Cardiac fibroblast (primary cell): ENCODE measurements at regions not wholly inside any gene's neighbourhood (a gene's known extent, or its start where the extent isn't known, plus 50 kb on each side); places are given as distances from the start of the nearest gene placed in this dataset.
A peak's percentile ranks its signal among the peaks of the same experiment; 100 is the strongest.
"Not testable (repeated sequence)": the region's sequence is repeated elsewhere in the genome, so short reads cannot be mapped to it uniquely, and the experiment has no call there.

ENCODE experiments used
- DNase-seq, 2 donors: peaks; one replicate each; pipeline versions ENCODE4 v3.0.0 to v3.0.0-alpha.2; 2010; ENCODE audit warnings: low read depth in 2 of 2
- H3K4me3 ChIP-seq, 2 donors: replicated peaks in 1 of 2; 1 replicate in 1 of 2; 2 replicates in 1 of 2; pipeline ENCODE4 v1.5.1; 2011; ENCODE audit warnings: low read depth in 2 of 2, low read length in 2 of 2, mild to moderate bottlenecking in 2 of 2, moderate library complexity in 1 of 2
- CTCF ChIP-seq: IDR thresholded peaks from one replicate; pipeline ENCODE4 v1.5.1; 2011; ENCODE audit warnings: low read depth, mild to moderate bottlenecking, low read length, inconsistent platforms

- DNase-seq = no peak
- no peak overlapping the region for H3K4me3 ChIP-seq
- TF ChIP-seq CTCF = no peak
Measured at GRCh38 chr5:154673506-154673905, 81.7 kb upstream of the LARP1 start.

DNA sequence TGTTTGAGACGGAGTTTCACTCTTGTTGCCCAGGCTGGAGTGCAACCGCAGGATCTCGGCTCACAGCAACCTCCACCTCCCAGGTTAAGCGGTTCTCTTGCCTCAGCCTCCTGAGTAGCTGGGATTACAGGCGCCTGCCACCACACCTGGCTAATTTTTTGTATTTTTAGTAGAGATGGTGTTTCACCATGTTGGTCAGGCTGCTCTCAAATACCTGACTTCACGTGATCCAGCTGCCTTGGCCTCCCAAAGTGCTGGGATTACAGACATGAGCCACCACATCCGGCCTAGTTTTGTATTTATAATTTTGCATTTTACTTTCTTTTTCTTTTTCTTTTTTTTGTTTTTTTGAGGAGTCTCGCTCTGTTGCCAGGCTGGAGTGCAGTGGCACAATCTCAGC, 85.3 kb upstream of the LARP1 start:
- DNase-seq, H3K4me3 ChIP-seq: not testable (repeated sequence)

DNA sequence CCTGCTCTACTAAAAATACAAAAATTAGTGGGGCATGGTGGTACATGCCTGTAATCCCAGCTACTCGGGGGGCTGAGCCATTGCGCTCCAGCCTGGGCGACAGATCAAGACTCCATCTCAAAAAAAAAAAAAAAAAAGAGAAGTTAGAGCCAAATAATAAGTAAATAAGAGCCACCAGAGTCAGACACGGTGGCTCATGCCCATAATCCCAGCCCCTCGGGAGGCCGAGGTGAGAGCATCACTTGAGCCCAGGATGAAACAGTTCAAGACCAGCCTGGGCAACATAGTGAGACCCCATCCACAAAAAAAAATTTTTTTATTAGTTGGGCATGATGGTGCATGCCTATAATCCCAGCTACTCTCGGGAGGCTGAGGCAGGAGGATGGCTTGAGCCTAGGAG, 85.8 kb upstream of the LARP1 start:
- TF ChIP-seq CTCF = no peak
- H3K4me3 ChIP-seq = no peak overlapping the region
- DNase-seq = no peak

DNA sequence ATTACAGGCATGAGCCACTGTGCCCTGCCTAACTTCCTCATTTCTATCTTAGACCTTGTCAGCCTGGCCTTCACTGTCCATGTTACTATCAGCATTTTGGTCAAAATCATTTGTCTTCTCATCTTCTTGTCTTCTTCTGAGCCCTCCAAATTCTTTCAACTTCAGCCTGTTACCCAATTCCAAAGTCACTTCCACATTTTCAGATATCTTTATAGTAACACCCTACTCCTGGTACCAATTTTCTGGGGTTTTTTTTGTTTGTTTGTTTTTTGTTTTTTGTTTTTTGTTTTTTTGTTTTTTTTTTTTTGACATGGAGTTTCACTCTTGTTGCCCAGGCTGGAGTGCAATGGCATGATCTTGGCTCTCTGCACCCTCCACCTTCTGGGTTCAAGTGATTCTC, 90.3 kb upstream of the LARP1 start:
- no peak overlapping the region for H3K4me3 ChIP-seq
- DNase-seq = no peak
- no peak for TF ChIP-seq CTCF

GRCh38 chr5:154663424-154663823, 91.8 kb upstream of the LARP1 start:
- no peak for DNase-seq
- no peak for TF ChIP-seq CTCF
- H3K4me3 ChIP-seq = no peak overlapping the region

GRCh38 chr5:154654486-154655371, 100.4 kb upstream of the LARP1 start:
- H3K4me3 ChIP-seq = no peak overlapping the region
- DNase-seq = peak; percentile 43 to 49

More at GRCh38 chr5:154654486-154655371, 100.4 kb upstream of the LARP1 start:
- TF ChIP-seq CTCF = no peak
